HG02981 (cell line): ENCODE measurements at regions not wholly inside any gene's neighbourhood (a gene's known extent, or its start where the extent isn't known, plus 50 kb on each side); places are given as distances from the start of the nearest gene placed in this dataset.
"Not testable (repeated sequence)": the region's sequence is repeated elsewhere in the genome, so short reads cannot be mapped to it uniquely, and the experiment has no call there.

Experiments
- ATAC-seq: cut with Tn5 transposase; IDR thresholded peaks from one replicate; pipeline ENCODE4 v1.9.1; 2021; ENCODE audit warnings: mild to moderate bottlenecking, moderate library complexity; ENCODE audit not compliant: unreplicated experiment

DNA sequence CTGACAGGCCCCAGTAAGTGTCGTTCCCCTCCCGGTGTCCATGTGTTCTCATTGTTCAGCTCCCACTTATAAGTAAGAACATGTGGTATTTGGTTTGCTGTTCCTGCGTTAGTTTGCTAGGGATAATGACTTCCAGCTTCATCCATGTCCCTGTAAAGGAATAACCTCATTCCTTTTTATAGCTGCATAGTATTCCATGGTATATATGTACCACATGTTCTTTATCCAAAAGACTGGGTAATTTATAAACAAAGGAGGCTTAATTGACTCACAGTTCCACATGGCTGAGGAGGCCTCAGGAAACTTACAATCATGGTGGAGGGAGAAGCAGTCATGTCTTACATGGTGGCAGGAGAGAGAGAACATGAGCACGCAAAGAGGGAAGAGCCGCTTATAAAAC lies 79.6 kb upstream of the CACUL1 start:
- ATAC-seq = not testable (repeated sequence)

- no peak for ATAC-seq
Measured at GRCh38 chr10:118835682-118836326, 81.0 kb upstream of the CACUL1 start.

GRCh38 chr10:118838364-118838763 lies 83.6 kb upstream of the CACUL1 start:
- no peak for ATAC-seq

DNA sequence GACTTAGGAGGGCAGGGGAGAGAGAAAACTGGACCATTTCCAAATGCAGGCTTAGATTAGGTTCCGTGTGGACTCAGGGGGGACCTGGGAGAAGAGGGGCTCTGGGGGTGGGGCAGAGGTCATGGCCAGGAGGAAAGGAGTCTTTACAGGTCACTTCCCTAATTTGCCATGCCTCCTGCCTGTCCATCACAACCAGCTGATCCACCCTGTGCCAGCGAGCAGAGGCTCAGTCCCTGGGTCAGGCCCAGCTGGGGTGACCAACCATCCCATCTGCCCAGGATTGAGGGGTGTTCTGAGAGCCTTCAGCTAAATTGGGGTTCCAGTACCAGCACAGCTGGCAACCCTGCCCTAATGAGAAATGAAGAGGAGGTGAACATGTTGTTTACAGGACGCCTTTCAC lies 84.6 kb upstream of the CACUL1 start:
- ATAC-seq = no peak

DNA sequence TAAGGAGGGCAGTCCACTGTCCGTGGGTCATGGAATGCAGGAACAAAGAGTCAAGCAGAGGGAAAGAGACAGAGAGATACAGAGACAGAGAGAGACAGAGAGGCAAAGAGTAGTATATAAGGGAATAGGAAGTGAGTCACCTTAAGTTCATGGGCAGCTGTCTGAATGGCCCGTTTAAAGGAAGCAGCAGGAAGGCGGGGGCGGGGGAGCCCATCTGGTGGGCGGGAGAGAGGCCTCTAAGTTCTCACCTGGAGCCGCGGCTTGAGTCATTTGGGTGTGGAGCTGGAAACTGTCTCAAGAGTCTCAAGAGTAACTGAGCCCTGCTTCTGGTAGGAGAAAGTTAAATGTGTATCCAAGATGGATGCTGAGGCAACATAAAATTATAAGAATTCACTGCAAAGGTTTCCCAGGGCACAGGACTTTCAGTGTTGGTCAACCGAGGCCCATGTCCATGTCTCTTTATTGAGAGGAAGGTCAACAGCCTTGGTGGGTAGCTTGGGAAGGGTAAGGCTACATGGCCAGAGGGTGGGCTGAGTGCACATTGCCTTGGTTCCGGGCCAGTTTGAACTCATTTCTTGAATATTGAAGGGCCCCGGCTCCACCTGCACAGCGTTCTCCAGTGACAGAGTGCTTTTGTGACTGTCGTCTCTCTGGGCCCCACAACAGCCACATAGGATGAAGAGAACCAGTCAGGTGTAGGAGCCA lies 85.5 kb upstream of the CACUL1 start:
- no peak for ATAC-seq

GRCh38 chr10:118840776-118841468 lies 86.2 kb upstream of the CACUL1 start:
- ATAC-seq = no peak

DNA sequence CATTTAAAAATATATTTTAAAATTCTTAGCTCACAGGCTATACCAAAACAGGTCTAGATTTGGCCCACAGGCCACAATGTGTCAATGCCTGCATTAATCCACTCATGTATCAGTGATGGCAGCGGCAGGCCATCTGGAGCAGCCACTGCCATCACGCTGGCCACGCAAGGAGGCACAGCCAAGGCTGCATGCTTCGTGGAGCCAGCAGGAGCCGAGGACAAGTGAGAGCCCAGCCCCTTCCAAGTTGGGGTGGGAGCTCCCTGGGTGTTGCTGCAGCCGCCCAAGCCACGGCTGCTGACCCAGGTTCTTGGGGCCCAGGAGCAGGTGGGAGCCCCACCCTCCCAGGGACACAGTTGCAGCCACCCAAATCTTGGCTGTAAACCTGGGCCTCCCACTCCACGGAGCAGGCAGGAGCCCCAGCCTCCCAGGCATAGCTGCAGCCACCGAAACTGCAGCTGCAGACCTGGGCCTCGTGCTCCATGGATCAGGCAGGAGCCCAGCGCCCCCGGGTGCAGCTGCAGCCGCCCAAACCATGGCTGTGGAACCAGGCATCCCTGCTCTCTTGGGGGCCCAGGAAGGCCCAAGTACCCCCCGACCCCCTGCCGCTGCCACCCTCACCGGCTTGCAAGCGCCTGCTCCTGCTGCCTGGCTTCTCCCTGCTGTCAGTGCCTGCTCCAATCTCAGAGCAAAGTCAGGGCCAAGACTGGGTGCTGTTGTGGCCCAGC lies 87.3 kb upstream of the CACUL1 start:
- ATAC-seq = no peak

DNA sequence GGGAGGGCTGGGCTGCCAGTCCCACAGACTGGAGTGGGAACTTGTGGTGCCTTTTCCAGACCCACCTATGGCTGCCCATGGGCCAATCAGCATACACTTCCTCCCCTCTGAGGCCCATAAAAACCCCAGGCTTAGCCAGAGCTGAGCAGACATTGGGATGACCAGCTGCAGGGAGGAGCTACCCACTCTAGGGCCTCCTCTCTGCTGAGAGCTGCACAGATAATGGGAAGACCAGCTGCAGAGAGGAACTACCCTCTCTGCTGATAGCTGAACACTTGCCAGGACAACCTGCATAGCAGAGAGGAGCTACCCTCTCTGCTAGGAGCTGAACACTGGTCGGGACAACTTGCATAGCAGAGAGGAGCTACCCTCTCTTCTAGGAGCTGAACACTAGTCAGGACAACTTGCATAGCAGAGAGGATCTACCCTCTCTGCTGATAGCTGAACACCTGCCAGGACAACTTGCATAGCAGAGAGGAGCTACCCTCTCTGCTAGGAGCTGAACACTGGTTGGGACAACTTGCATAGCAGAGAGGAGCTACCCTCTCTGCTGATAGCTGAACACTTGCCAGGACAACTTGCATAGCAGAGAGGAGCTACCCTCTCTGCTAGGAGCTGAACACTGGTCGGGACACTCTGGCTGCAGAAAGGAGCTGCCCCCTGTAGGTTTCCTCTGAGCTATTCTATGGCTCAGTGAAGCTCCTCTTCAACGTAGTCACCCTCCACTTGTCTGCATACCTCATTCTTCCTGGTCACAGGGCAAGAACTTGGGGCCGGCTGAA lies 88.3 kb upstream of the CACUL1 start:
- no peak for ATAC-seq

- ATAC-seq = no peak
Measured at GRCh38 chr10:118843647-118844265, 89.0 kb upstream of the CACUL1 start.

DNA sequence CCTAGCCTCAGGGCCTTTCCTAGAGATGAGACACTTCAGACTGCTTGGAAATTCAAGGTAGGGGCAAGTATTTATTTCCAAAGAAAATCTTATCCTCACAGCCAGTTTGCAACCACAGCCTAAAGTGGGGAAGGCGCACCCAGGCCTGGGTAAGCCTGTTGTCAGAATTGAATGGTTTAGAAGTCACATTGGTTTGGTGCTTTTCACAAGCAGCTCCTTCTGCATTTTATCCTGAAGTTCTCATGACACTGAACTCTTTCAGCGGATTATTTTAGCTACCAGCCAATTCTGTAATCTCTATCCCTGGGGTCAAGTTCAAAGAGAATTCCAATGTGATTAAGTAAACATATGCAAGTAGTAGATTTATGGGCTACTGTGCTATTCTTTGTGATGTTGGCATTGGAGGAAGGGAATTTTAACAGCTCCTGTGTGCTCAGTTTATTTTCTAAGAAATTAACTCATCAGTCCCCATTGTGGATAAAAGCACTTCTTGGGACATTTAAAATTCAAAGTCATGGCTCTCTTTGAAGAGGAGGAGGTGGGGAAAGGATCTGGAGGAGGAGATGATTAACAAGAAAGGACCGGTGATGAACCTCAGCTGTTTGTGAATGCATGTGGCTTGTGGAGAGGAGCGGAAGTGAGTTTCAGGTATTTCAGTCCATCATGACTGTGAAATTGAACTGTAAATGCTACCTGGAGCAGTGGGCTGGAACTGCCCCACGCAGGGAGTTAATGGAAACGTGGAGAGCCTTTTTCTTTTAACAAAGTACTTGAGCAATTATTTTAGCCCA lies 90.2 kb upstream of the CACUL1 start:
- no peak for ATAC-seq

DNA sequence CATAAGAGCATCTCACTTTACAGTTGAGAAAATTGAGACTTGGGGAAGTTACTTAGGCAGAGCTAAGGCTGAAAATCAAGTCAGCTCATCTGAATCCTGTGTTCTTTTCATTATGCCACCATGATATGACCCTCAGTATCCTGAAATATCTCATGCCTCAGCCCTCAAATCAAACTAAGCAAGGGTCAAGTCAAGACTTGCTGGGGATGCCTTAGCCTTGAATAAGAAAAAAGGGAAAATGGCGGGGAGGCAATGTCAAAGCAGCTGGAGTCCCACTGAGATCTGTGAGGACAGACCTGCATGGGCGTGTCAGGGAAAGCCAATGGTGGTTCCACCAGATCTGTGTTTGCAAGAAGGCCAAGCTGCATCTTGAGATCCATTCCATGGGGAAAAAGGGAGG lies 91.0 kb upstream of the CACUL1 start:
- no peak for ATAC-seq

DNA sequence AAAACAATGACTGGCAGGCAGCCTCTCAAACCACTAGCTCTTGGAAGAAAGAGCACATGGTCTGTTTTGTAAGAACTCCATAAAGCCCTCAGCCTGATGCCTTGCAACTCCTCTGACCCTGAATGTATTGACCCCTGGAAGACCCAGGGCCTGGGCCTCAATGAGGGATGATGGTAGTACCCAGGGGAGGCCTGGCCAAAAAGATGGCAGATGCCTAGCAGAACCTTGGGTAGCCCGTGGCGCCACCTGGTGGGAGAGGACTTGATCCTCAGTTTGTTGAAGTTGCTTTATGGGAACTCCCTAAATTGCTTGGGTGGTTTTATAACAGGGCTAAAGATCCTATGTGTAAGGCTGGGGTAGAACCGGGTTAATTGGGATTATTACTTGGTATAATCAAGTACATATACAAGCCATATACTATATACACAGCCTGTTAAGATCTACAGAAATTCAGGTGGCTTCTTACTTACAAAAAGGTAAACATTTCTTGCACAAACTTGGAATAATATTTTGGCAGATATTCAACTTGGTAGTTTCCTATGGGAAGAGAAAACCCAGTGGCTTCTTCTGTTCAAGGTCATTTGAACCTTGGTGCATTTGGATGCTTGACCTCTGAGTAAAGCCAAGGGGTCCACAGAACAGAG lies 95.8 kb upstream of the CACUL1 start:
- peak; percentile 48 for ATAC-seq

- peak; percentile 65 for ATAC-seq
Measured at GRCh38 chr10:118851062-118852035, 96.6 kb upstream of the CACUL1 start.

GRCh38 chr10:118853916-118854315 lies 99.1 kb upstream of the CACUL1 start:
- no peak for ATAC-seq

- ATAC-seq = no peak
Measured at GRCh38 chr10:118856106-118856505, 101.3 kb upstream of the CACUL1 start.

DNA sequence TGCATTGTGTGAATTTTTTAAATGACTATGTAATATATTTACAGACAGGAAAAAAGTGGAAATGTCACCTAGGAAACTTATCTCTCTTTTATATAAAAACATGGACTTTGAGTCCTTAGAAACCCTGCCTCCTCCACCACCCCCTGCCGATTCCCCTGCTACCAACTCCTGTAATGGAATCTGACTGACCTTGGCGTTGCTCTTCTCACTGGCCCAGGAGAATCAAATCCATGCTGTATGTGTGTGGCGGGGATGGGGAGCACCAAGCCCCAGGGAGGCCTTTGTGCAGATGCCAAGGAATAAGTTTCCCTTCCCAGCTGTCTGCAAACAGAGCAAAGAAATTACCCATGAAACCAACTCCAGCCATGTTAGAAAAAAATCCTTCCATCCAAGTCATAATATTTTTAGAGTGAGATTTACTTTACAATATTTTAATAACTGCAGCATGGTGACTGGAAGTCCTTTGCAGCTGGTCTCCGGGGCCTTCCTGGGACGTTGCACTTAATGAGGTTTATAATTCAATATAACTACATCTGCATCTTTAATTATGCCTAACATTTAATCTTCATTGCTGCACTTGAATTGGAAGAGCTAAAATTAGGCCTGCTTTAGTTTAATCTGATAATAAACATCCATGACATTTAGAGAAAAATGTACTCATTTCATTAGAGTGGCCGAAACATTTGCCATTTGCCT lies 111.4 kb upstream of the CACUL1 start:
- no peak for ATAC-seq

DNA sequence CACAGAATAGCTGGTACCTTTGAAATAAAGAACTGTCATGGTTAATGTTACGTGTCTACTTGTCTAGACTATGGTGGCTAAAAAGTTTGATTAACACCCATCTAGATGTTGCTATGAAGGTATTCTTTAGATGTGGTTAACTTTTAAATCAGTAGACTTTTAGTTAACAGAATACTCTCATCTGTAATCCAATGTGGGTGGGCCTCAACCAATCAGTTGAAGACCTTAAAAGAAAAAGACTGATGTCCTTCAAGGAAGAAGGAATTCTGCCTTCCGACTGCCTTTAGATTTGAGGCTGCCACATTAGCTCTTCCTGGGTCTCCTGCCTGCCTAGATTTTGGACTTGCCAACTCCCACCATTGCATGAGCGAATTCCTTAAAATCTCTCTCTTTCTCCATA lies 113.0 kb upstream of the CACUL1 start:
- no peak for ATAC-seq
